ENCODE measurements at regions not wholly inside any gene's neighbourhood (a gene's known extent, or its start where the extent isn't known, plus 50 kb on each side); places are given as distances from the start of the nearest gene placed in this dataset.

GRCh38 chr18:70386582-70386981 lies 97.7 kb downstream of the SOCS6 start:
- Histone ChIP-seq H3K9me3 (ENCODE audit: control insufficient read depth in 2 of 2, low read length in 2 of 2) (no peaks in the 10 kb centered on the region), H3K27me3 (ENCODE audit: control insufficient read depth in 1 of 2, insufficient read depth in 2 of 2, low read length in 2 of 2) (no peaks in the 10 kb centered on the region), H3K36me3 (ENCODE audit: control insufficient read depth in 2 of 2, insufficient read depth in 2 of 2, low read length in 2 of 2) (no peaks in the 10 kb centered on the region), H3K4me3 (ENCODE audit: low read length in 2 of 2) (no peak overlapping the region), H3K4me1 (ENCODE audit: control insufficient read depth, insufficient read depth, low read length) (no peaks in the 10 kb centered on the region), H3K9ac (ENCODE audit: low read length in 2 of 2) (no peak overlapping the region), H3K27ac (ENCODE audit: low read length) (no peak overlapping the region)

- H3K4me3 ChIP-seq (ENCODE audit: low read length in 2 of 2) = no peak overlapping the region
- no peaks in the 10 kb centered on the region for H3K4me1 ChIP-seq (ENCODE audit: control insufficient read depth, insufficient read depth, low read length)
- no peaks in the 10 kb centered on the region for H3K27me3 ChIP-seq (ENCODE audit: control insufficient read depth in 1 of 2, insufficient read depth in 2 of 2, low read length in 2 of 2)
- H3K27ac ChIP-seq (ENCODE audit: low read length) = no peak overlapping the region
- H3K9ac ChIP-seq (ENCODE audit: low read length in 2 of 2) = no peak overlapping the region
- no peaks in the 10 kb centered on the region for H3K36me3 ChIP-seq (ENCODE audit: control insufficient read depth in 2 of 2, insufficient read depth in 2 of 2, low read length in 2 of 2)
- no peaks in the 10 kb centered on the region for H3K9me3 ChIP-seq (ENCODE audit: control insufficient read depth in 2 of 2, low read length in 2 of 2)
Observed at GRCh38 chr18:70385474-70385873, 96.6 kb downstream of the SOCS6 start.

- Histone ChIP-seq H3K4me1 (ENCODE audit: control insufficient read depth, insufficient read depth, low read length) (no peaks in the 10 kb centered on the region), H3K27ac (ENCODE audit: low read length) (no peak overlapping the region)
Observed at GRCh38 chr18:70384181-70384790, 95.4 kb downstream of the SOCS6 start.

GRCh38 chr18:70382992-70383717 lies 94.3 kb downstream of the SOCS6 start:
- no peak overlapping the region for H3K9ac ChIP-seq (ENCODE audit: low read length in 2 of 2)
- H3K36me3 ChIP-seq (ENCODE audit: control insufficient read depth in 2 of 2, insufficient read depth in 2 of 2, low read length in 2 of 2) = no peaks in the 10 kb centered on the region
- no peak overlapping the region for H3K27ac ChIP-seq (ENCODE audit: low read length)
- no peaks in the 10 kb centered on the region for H3K9me3 ChIP-seq (ENCODE audit: control insufficient read depth in 2 of 2, low read length in 2 of 2)
- no peak overlapping the region for H3K4me3 ChIP-seq (ENCODE audit: low read length in 2 of 2)
- no peaks in the 10 kb centered on the region for H3K27me3 ChIP-seq (ENCODE audit: control insufficient read depth in 1 of 2, insufficient read depth in 2 of 2, low read length in 2 of 2)
- H3K4me1 ChIP-seq (ENCODE audit: control insufficient read depth, insufficient read depth, low read length) = no peaks in the 10 kb centered on the region

More at GRCh38 chr18:70384181-70384790, 95.4 kb downstream of the SOCS6 start:
- no peaks in the 10 kb centered on the region for H3K27me3 ChIP-seq (ENCODE audit: control insufficient read depth in 1 of 2, insufficient read depth in 2 of 2, low read length in 2 of 2)
- H3K36me3 ChIP-seq (ENCODE audit: control insufficient read depth in 2 of 2, insufficient read depth in 2 of 2, low read length in 2 of 2) = no peaks in the 10 kb centered on the region
- no peak overlapping the region for H3K9ac ChIP-seq (ENCODE audit: low read length in 2 of 2)
- H3K9me3 ChIP-seq (ENCODE audit: control insufficient read depth in 2 of 2, low read length in 2 of 2) = no peaks in the 10 kb centered on the region
- no peak overlapping the region for H3K4me3 ChIP-seq (ENCODE audit: low read length in 2 of 2)

- Histone ChIP-seq H3K36me3 (ENCODE audit: control insufficient read depth in 2 of 2, insufficient read depth in 2 of 2, low read length in 2 of 2) (no peaks in the 10 kb centered on the region), H3K9ac (ENCODE audit: low read length in 2 of 2) (no peak overlapping the region), H3K4me1 (ENCODE audit: control insufficient read depth, insufficient read depth, low read length) (no peaks in the 10 kb centered on the region), H3K27ac (ENCODE audit: low read length) (no peak overlapping the region), H3K9me3 (ENCODE audit: control insufficient read depth in 2 of 2, low read length in 2 of 2) (no peaks in the 10 kb centered on the region), H3K4me3 (ENCODE audit: low read length in 2 of 2) (no peak overlapping the region), H3K27me3 (ENCODE audit: control insufficient read depth in 1 of 2, insufficient read depth in 2 of 2, low read length in 2 of 2) (no peaks in the 10 kb centered on the region)
Observed at GRCh38 chr18:70382017-70382416, 93.2 kb downstream of the SOCS6 start.

- H3K9me3 ChIP-seq (ENCODE audit: control insufficient read depth in 2 of 2, low read length in 2 of 2) = no peaks in the 10 kb centered on the region
- no peaks in the 10 kb centered on the region for H3K4me1 ChIP-seq (ENCODE audit: control insufficient read depth, insufficient read depth, low read length)
- H3K27ac ChIP-seq (ENCODE audit: low read length) = no peak overlapping the region
- H3K9ac ChIP-seq (ENCODE audit: low read length in 2 of 2) = no peak overlapping the region
- H3K27me3 ChIP-seq (ENCODE audit: control insufficient read depth in 1 of 2, insufficient read depth in 2 of 2, low read length in 2 of 2) = no peaks in the 10 kb centered on the region
- no peak overlapping the region for H3K4me3 ChIP-seq (ENCODE audit: low read length in 2 of 2)
- H3K36me3 ChIP-seq (ENCODE audit: control insufficient read depth in 2 of 2, insufficient read depth in 2 of 2, low read length in 2 of 2) = no peaks in the 10 kb centered on the region
Observed at GRCh38 chr18:70380915-70381896, 92.4 kb downstream of the SOCS6 start.
